Activated CD8-positive, alpha-beta T cell treated with anti-CD3 and anti-CD28 coated beads for 36 hours (primary cell): ENCODE measurements at regions not wholly inside any gene's neighbourhood (a gene's known extent, or its start where the extent isn't known, plus 50 kb on each side); places are given as distances from the start of the nearest gene placed in this dataset.

Source experiments
- ATAC-seq: fragments of 200-7000 bp; cut with Tn5 transposase; one replicate; pipeline ENCODE4 v1.10.0; 2021; ENCODE audit warnings: mild to moderate bottlenecking, moderate library complexity
- CTCF ChIA-PET: fragments of 350-600 bp; sonication (Branson Sonifier 250); formaldehyde crosslinking; loops from one replicate; lab custom pipeline; 2021; ENCODE audit warnings: antibody characterized with exemption; lab: Charles Lee
- POLR2A ChIA-PET: fragments of 350-600 bp; sonication (Branson Sonifier 250); formaldehyde crosslinking; loops from one replicate; lab custom pipeline; 2021; ENCODE audit warnings: antibody characterized with exemption; lab: Charles Lee
- DNase-seq: peaks from one replicate; pipeline ENCODE4 v3.0.0-alpha.2; 2020
- H3K27ac Mint-ChIP-seq: one replicate; pipeline ENCODE4 v1.8.0; 2021; ENCODE audit warnings: mild to moderate bottlenecking, mixed read lengths
- H3K27me3 Mint-ChIP-seq: one replicate; pipeline ENCODE4 v1.8.0; 2021; ENCODE audit warnings: mixed read lengths
- H3K36me3 Mint-ChIP-seq: one replicate; pipeline ENCODE4 v1.8.0; 2021; ENCODE audit warnings: low read depth, mixed read lengths
- H3K4me1 Mint-ChIP-seq: one replicate; pipeline ENCODE4 v1.8.0; 2021; ENCODE audit warnings: low read depth, mixed read lengths
- H3K4me3 Mint-ChIP-seq: one replicate; pipeline ENCODE4 v1.8.0; 2021; ENCODE audit warnings: mild to moderate bottlenecking, moderate library complexity, mixed read lengths
- H3K9me3 Mint-ChIP-seq: one replicate; pipeline ENCODE4 v1.8.0; 2021; ENCODE audit warnings: mixed read lengths
- intact Hi-C: fragments of 100-400 bp; cut with micrococcal nuclease; formaldehyde crosslinking; loops from one replicate; pipeline ENCODE4 v1.10.0; 2022
- TF ChIP-seq, protein P1 (sequence below): fragments of 200-600 bp; IDR thresholded peaks from one replicate; pipeline ENCODE4 v1.8.0; 2022; ENCODE audit warnings: antibody characterized with exemption, mild to moderate bottlenecking

DNA sequence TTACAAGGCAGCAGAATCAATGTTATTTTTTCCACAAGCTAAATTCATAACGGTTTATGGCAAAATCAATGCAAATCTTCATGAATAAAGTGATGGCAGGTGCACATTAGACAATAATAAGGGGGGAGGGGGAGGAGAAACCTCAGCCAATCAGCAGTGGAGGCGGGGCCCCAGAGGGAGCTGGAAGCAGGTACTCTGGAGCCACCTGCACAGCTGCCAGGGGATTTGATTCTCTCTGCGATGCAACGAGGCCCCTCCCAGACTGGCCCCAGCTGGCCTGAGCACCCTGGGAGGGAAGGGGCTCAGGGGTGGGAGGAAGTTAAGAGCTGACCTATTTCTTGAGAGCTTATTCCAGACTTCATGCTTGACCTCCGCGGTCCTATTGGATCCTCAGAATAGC is 127.8 kb upstream of the IGSF21 start:
- H3K4me1 Mint-ChIP-seq = no peaks in the 10 kb centered on the region
- ChIA-PET CTCF (interaction anchor here (1.1 kb wide), 1 partner anchor 255 kb away, joined by 3 read pairs; no protein-coding TSS in a partner anchor), POLR2A (no interaction called here)
- no peak for DNase-seq
- TF ChIP-seq, protein P1, sequence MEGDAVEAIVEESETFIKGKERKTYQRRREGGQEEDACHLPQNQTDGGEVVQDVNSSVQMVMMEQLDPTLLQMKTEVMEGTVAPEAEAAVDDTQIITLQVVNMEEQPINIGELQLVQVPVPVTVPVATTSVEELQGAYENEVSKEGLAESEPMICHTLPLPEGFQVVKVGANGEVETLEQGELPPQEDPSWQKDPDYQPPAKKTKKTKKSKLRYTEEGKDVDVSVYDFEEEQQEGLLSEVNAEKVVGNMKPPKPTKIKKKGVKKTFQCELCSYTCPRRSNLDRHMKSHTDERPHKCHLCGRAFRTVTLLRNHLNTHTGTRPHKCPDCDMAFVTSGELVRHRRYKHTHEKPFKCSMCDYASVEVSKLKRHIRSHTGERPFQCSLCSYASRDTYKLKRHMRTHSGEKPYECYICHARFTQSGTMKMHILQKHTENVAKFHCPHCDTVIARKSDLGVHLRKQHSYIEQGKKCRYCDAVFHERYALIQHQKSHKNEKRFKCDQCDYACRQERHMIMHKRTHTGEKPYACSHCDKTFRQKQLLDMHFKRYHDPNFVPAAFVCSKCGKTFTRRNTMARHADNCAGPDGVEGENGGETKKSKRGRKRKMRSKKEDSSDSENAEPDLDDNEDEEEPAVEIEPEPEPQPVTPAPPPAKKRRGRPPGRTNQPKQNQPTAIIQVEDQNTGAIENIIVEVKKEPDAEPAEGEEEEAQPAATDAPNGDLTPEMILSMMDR = no peak
- H3K27ac Mint-ChIP-seq = no peak overlapping the region
- H3K4me3 Mint-ChIP-seq = no peak overlapping the region
- intact Hi-C loops = no loop called here
- no peaks in the 10 kb centered on the region for H3K36me3 Mint-ChIP-seq
- peaks cover 6% of the 10 kb centered on the region for H3K27me3 Mint-ChIP-seq
- ATAC-seq = no peak
- no peaks in the 10 kb centered on the region for H3K9me3 Mint-ChIP-seq

GRCh38 chr1:17982197-17982596 is 125.4 kb upstream of the IGSF21 start:
- no peaks in the 10 kb centered on the region for H3K36me3 Mint-ChIP-seq
- intact Hi-C loops = no loop called here
- CTCF ChIA-PET = no interaction called here
- no peak overlapping the region for H3K27ac Mint-ChIP-seq
- H3K4me3 Mint-ChIP-seq = no peak overlapping the region
- peaks cover 5% of the 10 kb centered on the region for H3K27me3 Mint-ChIP-seq
- no peaks in the 10 kb centered on the region for H3K4me1 Mint-ChIP-seq
- TF ChIP-seq, protein P1 = no peak
- POLR2A ChIA-PET = no interaction called here
- H3K9me3 Mint-ChIP-seq = peaks cover 1% of the 10 kb centered on the region
- DNase-seq = no peak
- no peak for ATAC-seq

DNA sequence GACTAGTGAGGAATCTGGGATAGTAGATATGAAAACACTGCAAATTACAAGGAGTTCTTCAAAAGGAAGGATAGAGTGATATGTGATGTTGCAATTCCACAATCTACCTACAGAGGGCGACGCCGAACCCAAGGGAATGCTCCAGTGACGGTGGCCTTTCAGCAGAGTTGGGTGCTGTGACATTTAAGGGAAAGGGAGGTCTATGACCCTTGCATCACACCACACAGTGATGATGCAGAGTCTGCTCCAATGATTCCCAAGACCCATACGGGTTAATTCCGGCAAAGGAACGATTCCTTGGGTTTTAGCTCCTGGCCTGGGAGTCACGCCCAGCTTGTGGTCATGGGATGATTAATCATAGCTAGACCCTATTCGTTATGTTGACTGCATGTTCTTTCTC is 123.0 kb upstream of the IGSF21 start:
- peaks cover 7% of the 10 kb centered on the region for H3K27me3 Mint-ChIP-seq

DNA sequence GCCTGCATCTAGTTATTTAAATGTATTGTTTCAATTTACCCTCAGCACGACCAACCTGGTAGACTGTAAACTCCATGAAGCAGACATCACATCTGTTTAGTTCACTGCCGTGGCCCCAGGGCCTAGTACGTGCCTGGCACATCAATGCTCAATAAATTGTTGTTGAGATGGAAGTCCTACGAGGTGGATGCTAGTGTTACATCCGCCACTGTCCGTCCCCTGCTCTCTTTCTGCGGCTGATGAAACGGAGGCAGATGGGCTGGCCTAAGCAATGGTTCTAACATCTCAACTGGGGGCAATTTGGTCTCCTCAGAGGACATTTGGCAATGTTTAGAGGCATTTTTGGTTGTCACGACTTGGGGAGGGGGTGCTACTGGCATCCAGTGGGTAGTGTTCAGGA is 121.4 kb upstream of the IGSF21 start:
- H3K36me3 Mint-ChIP-seq = no peaks in the 10 kb centered on the region
- H3K27me3 Mint-ChIP-seq = peaks cover 6% of the 10 kb centered on the region
- H3K4me1 Mint-ChIP-seq = no peaks in the 10 kb centered on the region
- TF ChIP-seq, protein P1 = no peak
- POLR2A ChIA-PET = no interaction called here
- CTCF ChIA-PET = no interaction called here
- no peak overlapping the region for H3K4me3 Mint-ChIP-seq
- intact Hi-C loops = no loop called here
- no peak for DNase-seq
- H3K27ac Mint-ChIP-seq = no peak overlapping the region
- peaks cover 4% of the 10 kb centered on the region for H3K9me3 Mint-ChIP-seq
- no peak for ATAC-seq

More for the DNA sequence above, 123.0 kb upstream of the IGSF21 start:
- H3K9me3 Mint-ChIP-seq = peaks cover 4% of the 10 kb centered on the region
- DNase-seq (peak; percentile 54), ATAC-seq (no peak)
- no peaks in the 10 kb centered on the region for H3K4me1 Mint-ChIP-seq
- intact Hi-C loops = no loop called here
- no peaks in the 10 kb centered on the region for H3K36me3 Mint-ChIP-seq
- ChIA-PET CTCF (interaction anchor here (0.6 to 1.4 kb wide), 5 partner anchors 12 to 116 kb away, joined by 3 to 7 read pairs (median 3); no protein-coding TSS in a partner anchor), POLR2A (no interaction called here)
- H3K4me3 Mint-ChIP-seq = no peak overlapping the region
- TF ChIP-seq, protein P1 = peak; percentile 80
- no peak overlapping the region for H3K27ac Mint-ChIP-seq

DNA sequence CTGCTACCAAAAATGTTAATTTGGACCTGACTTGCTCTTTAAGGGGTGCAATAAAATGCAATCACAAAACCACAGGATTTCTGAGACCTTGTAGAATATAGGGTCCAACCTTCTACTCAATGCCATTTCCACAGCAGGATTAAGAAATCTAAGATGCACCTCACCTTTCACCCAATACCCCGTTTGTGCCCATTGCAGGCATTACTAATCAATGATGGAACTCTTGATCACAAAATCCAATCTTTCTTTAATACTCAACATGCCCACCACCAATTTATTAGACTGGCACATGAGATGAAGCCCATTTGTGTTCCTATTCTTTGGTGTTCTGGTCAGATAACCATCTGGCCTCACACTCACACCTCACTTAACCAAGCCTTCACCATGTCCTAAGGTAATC is 117.2 kb upstream of the IGSF21 start:
- CTCF ChIA-PET = no interaction called here
- ATAC-seq (no peak), DNase-seq (no peak)
- peaks cover 4% of the 10 kb centered on the region for H3K9me3 Mint-ChIP-seq
- no peaks in the 10 kb centered on the region for H3K36me3 Mint-ChIP-seq
- H3K4me3 Mint-ChIP-seq = no peak overlapping the region
- H3K27me3 Mint-ChIP-seq = peaks cover 2% of the 10 kb centered on the region
- TF ChIP-seq, protein P1 = no peak
- POLR2A ChIA-PET = no interaction called here
- H3K4me1 Mint-ChIP-seq = no peaks in the 10 kb centered on the region
- H3K27ac Mint-ChIP-seq = no peak overlapping the region
- intact Hi-C loops = no loop called here
